ENCODE measurements at regions not wholly inside any gene's neighbourhood (a gene's known extent, or its start where the extent isn't known, plus 50 kb on each side); places are given as distances from the start of the nearest gene placed in this dataset.

DNA sequence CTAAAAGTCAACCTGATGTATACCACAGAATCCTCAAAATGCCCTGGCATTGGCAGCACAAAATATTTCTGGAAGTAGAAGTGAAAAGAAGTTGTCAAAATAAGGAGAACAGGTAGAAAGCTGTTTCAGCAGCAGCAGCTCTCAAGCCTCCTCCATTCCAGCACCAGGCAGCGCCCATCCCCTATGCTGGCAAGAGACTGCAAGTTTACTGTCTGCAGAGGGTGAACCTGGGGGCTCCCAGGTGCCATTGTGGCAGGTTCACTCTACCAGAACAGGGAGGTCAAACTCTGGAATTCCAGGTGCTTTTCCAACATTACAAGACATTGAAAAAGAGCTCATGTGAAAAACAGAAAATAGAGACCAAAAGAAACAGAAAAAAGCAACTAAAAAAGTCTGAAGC, 128.8 kb upstream of the CTTNBP2NL start:
- no peak for DNase-seq

DNA sequence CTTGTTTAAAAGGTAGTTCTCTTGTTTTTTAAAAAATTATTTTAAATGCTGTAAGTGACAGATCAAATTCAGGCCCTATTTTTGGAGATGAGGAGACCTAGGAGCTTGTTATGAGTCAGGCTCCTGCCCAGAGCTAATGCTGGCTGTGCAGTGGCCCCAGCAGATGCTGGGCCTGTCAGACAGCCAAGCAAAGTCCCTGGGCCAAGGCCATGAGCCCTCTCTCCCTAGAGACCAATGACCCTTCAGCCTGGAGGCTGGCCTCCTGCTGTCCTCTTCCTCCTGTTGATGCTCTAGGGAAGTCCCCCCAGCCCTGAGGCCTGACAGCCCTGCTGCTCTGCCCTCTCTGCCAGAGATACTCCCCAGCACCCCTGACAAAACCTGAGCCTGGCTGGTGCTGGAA, 128.1 kb upstream of the CTTNBP2NL start:
- DNase-seq: no peak

DNA sequence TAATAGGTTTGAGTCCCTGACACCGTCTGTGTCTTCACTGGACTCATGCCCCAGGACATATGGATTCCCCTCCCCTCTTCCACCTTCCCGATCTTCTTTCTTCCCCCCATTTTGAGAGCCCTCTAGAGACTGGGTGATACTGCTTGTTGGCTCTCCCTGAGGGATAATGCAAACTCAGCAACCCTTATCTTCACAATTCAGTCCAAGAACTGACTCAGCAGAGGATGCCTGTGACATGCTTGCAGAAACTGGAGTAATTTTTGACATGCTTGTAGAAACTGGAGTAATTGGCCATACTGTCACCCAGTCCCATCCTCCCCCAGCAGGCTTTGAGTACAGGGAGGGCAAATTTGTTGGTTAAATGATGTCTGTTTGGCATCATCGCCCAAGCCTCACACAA, 127.6 kb upstream of the CTTNBP2NL start:
- DNase-seq: no peak

DNA sequence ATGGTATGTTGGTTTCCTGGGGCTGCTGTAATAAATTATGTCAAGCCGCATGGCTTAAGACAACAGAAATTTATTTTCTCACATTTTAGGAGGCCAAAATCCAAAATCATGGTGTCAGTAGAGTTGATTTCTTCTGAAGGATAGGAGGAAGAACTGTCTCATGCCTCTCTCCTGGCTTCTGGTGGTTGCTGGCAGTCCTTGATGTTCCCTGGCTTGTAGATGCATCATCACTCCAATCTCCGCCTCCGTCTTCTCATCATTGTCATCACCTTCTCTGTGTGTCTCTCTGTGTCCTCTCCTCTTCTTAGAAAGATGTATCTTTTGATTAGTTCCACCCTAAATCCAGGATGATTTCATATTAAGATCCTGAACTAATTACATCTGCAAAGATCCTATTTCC, 124.7 kb upstream of the CTTNBP2NL start:
- no peak for DNase-seq

DNA sequence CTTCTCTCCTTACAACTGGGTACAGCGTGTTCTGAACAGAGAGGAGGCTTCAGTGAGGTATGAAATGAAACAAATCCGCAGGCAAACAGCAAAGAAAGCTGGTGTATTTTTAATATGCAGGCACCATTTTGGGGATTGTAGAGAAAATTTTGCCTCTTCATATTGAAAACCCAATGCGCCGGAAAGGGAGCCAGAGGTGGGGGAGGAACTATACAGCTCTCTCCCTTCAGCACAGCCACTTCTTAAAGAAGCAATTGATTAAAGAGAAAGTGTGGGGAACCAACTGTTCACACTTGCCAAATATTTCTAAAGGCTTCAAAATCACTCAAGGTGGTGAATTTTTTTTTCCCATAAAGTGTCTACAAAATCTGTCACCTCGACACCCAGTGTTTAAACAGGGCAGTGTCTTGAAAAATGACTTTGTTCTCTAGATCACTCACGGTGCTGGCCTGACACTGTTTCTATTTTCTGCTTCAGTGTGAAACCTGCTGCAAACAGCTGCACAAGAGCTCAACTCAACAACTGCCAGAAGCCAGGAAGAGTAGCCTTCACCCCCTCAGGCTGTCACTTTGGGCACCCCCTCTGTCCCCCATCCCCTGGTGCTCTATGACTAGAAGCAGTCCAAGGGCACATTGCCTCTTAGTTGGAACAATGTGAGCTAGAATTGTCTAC, 123.8 kb upstream of the CTTNBP2NL start:
- no peak for DNase-seq

DNA sequence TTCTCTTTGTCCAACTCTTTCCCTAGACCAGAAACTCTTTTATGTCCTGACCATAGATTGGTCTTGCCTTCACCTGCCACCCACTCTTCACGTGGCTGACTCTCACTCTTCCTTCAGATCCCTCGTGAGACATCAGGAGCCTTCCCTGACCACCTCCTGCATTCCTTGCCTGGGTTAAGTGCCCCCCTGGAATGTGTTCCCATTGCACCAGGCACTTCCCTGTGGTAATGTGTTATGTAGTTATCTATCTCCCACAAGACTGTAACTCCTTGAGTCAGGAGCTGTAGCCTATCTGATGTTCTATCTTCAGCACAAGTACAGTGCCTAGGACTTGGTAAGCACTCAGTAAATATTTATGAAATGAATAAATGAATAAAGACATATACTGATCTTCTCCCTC, 111.2 kb upstream of the CTTNBP2NL start:
- no peak for DNase-seq

DNA sequence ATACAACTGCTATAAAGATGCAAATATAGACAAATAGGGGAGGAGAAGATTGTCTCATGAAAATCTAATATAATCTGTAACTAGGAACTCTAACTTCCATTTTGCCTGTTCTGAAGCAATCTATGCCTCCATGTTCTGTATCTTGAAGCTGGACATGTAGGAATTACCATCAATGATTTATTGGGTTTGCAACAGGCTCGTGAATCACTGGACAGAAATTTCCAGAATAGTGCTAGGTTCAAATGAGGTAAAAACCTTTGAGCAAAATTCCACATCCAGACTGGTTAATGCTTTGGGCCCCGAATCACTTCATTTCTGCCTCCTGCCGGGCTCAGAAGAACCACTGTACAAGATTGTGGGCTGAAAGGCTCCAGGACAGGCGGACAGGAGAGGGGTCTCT, 110.7 kb upstream of the CTTNBP2NL start:
- no peak for DNase-seq

DNA sequence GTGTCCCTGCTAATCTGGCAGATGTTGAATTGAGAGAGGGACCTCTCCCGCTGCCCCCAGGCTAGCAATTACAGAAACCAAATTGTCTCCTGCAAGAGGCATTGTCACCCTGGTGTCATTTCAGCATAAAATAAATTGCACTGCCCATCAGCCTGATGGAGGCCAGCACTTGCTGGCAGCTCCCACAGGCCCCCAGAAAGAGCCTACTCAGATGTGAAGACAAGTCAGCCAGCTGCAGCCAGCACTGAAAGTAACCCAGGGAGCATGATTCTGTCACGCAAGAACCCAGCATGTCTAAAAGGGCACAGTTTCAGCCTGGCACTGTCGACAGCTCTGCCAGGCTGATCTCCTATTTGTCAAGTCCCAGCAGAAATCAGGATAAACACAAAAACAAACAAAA, 110.3 kb upstream of the CTTNBP2NL start:
- no peak for DNase-seq

DNA sequence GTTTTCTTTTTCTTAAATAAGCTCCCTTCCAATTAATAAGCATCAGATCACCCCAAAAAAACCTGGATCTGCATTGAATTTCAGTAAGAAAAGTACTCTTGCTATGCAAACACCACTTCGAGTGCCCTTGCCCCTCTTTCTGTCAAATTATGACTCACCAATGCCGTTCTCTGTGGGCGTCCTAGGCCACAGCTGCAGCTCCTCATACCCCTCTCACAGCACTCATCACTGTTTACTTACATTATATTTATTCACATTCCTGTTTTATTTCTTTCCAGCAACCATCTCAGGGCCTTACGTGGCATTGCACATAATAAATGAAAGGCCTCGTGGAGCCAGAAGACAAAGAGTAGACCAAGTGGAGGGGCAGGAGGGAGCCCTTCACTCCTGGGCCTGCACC, 99.1 kb upstream of the CTTNBP2NL start:
- no peak for DNase-seq

DNA sequence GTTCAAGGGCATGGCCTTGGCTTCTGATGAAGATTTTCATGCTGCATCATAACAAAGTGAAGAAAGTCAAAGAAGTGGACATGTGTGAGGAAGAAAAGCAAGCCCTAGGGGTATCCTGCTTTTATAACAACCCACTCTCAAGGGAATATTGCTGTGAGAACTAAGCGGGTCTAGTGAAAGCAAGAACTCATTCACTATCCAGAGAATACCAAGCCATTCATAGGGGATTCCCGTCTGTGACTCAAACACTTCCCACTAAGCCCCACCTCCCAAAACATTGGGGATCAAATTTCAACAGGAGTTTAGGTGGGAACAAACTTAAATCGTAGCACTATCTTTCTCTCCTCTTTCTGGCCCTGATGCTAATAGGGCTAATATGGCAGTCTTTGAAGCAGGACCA, 98.5 kb upstream of the CTTNBP2NL start:
- peak; percentile 17 for DNase-seq

DNA sequence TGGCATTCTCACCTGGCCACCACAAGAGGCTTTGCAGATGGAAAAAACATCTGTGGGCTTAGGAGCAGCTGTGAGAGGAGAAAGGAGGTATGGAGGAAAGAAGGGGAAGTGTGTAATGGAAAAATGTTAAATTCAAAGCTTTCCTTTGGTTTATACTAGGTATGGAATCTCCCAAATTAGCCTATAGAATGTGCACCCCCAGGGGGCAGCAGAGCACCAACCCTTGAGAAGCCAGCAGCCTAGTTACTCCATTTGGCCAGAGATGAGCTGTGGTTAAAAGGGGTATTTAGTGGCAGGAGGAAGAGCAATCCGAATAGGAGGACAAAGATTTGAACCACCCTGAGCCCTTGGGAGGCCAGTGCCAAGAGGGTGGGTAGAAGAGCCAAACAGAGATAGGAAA, 97.5 kb upstream of the CTTNBP2NL start:
- DNase-seq: peak; percentile 74

DNA sequence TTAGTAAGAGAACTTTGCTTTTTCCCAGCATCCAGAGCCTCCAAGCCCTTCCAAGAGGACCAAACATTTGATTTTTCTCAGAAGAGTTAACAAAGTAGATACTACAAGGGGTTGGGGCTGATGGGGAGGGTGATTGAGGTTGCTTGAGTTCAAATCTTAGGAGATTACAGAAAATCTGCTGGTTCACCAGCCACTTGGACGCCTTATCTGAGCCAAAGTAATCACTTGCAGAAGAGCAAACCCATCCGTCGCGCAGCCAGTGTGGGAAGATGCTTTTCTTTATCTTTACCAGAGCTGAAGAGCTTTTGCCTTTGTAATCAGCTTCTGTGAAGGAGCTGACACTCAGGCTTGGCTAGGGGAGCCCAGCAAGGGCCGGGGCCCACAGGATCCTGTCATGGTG, 91.9 kb upstream of the CTTNBP2NL start:
- no peak for DNase-seq

DNA sequence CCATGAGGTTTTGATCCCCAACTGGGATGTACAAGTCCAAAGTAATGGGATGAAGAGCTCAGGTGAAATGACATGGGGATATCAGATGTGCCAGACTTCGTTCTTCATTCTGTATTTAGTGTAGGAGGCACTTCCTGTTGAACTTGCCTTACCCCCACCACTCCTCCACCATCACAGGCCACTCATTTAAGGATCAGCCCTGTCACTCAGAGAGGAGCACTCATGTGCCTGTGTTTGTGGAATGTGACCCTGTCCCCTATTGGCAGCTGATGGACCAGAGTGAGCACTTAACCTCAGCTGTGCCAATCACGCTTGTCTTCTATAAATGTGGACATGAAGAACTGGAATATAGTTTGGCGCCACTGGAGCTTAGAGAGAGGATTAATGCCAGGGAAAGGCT, 91.4 kb upstream of the CTTNBP2NL start:
- no peak for DNase-seq

DNA sequence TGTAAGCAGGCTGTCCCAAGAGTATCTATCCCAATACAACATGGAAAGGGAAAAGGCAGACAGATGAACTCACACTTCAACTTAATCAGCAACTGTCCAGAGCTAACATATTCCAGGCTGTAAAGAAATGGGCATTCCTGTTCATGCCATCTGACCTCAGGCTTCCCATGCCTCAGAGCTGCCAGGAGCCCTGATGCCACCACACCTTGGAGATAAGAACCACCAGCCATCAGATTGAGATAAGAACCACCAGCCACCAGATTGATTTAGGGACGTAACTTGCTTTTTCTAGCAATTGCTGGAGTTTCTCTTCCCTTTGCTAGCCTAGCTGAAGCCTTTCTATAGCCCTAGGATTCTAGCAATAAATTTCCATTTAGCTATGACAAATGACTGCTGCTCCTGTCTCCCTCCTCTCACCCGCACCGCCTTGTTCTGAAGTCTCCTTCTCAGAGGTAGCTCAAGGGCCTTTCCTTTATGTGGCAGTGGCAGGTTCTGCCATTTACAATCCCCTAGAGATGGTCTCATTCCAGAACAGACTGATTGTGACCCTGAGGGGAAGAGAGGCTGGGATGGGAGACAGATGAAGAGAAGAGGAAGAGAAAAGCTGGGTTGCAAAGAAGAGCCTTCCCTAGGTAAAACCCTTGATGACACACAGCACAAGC, 88.0 kb upstream of the CTTNBP2NL start:
- no peak for DNase-seq

DNA sequence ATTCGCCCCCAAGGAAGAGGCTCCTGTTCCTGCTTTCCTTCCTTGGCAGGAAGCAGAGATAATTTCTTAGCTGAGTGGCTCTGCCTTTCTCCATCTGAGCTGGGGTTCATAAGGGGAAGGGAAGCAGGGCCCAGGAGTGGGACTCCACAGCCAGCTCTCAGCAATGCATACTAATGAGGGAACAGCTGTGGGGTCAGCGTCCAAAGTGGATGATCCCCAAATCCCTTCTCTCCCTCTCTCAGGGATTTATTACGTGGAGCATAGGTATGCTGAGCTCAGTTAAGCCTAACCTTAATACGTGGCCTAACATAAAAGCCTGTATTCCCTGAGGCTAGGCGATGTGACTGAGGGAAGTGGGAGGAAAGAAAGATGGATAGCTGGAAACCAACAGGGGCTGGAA, 87.3 kb upstream of the CTTNBP2NL start:
- no peak for DNase-seq

DNA sequence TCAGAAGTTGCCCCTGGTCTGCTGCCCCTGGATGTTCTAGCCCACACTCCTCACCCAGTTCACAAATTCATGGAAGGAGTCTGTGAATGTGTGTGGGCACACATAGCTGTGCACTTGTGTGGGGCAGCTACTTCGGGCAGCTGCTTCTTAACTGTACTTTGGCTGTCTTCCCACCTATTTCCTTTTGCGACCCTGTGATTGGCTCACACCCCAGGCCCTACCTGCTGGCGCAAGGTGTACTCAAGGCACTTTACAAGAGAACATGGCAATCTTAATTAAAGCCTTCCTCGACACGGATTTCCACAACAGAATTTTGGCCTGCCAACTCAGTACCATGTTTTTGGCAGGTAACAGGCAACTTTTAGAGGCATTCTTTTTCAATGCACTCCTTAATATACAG, 86.5 kb upstream of the CTTNBP2NL start:
- DNase-seq: no peak

DNA sequence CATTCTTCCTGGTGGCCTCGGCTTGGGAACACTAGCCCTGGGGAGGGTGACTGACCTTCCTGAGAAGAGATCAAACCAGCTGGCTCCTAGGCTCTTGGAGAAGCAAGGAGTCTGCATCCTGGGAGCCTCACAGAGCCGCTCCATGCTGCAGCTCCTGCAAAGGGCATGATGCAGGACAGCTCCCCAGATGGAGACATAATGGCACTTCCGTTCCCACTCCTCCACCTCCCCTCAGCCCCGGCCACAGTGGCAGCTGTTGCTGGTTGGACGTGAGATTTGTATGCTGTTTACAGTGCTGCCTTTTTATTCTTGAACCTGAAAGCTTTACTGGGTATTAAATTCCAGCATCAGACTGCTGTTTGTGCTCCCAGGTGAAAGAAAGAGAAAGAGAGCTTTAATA, 83.7 kb upstream of the CTTNBP2NL start:
- no peak for DNase-seq

DNA sequence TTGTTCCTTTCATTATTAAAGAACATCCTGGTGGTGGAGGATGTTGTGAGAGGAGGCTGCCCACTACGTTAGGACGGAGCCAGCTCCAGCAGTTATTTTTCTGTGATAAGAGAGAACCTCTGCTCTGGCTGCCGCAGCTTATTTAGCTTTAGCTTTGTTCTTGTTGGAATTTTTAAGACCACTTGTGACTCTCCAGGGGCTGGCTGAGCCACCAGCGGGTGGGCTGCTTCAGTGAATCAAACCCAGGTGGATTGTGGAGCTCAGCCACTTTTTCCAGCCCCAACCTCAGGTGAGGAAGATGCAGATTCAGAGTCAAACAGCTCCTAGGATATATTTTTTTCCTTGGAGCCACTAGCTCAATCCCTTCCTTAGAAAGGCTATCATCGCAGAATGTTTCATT, 83.1 kb upstream of the CTTNBP2NL start:
- DNase-seq: no peak

DNA sequence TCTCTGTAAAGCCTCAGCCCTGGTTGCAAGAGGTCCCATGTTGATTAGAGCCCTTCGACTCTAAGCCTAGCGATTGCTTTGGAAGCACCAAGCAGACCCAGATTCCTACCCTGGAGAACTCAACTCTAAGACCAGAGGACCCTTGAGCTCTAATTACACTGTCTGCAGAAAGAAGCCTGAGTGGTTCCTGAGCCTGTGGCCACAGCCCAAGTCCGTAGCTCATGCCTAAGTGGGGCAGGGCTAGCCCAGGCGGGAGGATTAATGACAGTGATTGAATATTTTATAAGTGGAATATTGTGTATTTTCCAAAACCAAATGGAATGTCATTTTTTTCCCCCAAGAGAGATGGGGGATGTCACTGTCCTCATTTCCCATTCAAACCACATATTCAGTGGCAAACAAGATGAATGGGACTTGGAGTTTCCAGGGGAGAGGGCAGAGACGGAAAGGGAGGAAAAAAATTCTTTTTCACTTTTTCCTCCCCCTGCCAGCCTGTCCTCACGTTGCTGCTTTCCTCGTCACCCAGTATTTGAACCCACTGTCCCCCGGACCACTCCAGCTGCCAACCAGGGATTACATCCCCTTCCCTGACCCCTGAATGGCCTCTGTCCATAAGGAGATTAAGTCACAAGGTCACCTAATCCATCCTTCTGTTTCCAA, 79.6 kb upstream of the CTTNBP2NL start:
- no peak for DNase-seq

DNA sequence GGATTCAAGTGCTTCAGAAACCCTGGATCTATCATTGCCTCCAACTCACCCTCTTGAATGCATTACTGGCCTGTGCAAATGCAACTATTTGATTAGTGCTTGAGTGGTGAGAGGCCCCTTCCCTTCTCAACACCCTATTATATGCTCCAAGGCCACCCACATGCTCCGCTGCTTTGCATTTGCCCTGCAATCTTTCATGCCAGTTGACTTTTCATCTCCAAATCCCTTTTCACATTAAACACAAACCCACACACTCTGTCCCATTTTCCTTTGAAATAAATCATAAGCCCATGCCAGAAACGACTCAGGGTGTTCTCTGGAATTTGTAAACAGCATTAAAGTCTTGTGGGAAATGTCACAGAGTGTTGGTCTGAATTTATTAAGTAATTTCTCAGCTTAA, 78.9 kb upstream of the CTTNBP2NL start:
- no peak for DNase-seq

DNA sequence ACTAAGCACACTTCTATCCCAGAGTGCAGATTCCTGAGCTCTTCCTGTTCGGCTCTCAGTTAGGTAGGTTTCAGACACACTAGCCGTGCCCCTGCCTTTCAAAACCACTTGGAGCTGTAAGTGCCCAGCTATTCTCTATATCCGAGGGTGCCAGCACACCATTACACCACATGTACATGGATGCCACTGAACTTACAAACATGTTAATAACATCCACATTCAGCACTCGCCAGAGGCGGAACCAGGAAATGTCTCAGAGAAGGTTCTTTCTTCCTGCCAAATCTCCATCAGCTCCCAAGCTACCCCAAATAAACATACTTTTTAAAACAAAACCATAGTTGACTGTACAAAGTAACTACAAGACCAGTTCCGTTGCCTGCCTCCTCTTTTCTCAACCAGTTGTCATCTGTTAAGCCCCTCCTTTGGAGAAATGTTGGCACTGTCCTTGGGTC, 78.4 kb upstream of the CTTNBP2NL start:
- DNase-seq: no peak

DNA sequence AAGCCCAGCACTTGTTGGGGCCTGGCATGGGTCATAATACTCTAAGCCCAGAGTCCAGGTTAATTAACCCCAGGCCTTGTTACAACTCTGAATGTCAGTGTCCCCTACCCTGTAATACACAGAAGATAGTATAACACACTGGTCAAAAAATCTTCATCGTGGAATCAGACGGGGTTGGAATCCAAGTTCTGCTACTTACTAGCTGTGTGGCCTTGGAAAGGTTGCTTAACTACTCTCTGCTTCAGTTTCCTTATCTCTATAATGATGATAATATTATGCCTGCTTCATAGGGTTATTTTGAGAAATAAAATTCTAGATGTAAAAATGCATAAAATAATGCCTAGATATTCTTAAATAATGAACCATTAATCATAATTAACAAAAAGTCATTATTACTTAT, 77.8 kb upstream of the CTTNBP2NL start:
- no peak for DNase-seq

DNA sequence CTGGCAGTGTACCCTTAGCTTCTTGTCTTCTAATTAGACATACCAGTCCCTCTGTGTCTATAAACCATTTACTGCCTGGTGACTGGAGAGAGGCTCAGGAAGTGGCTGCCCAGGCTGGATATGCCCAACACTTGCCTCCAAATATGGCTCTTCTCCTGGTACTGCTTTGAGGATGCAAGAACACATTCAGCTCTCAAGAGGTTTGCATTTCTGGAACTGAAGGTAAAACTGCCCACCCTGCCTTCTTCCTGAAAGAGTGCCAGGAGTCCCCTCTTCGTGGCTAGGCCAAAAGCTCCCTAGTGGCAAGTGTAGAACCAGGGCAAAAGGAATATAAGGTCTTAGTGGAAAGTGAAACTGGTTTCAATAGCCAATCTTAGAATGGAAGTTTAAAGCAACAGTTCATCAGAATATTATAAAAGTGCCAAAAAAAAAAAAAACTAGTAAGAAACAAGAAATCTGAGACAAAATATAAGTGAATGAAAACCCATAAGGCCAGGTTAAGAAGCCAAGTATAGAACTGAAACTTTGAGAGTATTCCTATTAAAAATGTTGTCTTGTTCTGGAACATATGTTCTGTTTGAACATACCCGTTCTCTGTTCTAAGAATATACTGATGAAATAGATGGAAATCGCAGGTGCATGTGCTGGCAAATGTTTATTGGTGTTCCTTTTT, 77.2 kb upstream of the CTTNBP2NL start:
- DNase-seq: no peak
